HG03097 (cell line): ENCODE measurements at regions not wholly inside any gene's neighbourhood (a gene's known extent, or its start where the extent isn't known, plus 50 kb on each side); places are given as distances from the start of the nearest gene placed in this dataset.

Experiments
- ATAC-seq: cut with Tn5 transposase; IDR thresholded peaks from one replicate; pipeline ENCODE4 v1.9.1; 2021; ENCODE audit not compliant: unreplicated experiment, low FRiP score

- no peak for ATAC-seq
These were observed 260.8 kb upstream of the PSMD7 start for GRCh38 chr16:74035816-74036215.

GRCh38 chr16:74034862-74035261 is 261.8 kb upstream of the PSMD7 start:
- no peak for ATAC-seq

- no peak for ATAC-seq
These were observed 262.4 kb upstream of the PSMD7 start for GRCh38 chr16:74034200-74034599.

- no peak for ATAC-seq
These were observed 263.1 kb upstream of the PSMD7 start for GRCh38 chr16:74033441-74033995.

GRCh38 chr16:74031551-74031950 is 265.1 kb upstream of the PSMD7 start:
- ATAC-seq = no peak

GRCh38 chr16:74030000-74030706 is 266.5 kb upstream of the PSMD7 start:
- no peak for ATAC-seq

GRCh38 chr16:74029115-74029792 is 267.4 kb upstream of the PSMD7 start:
- ATAC-seq = no peak

- no peak for ATAC-seq
These were observed 270.0 kb upstream of the PSMD7 start for GRCh38 chr16:74026373-74027281.

- no peak for ATAC-seq
These were observed 271.7 kb upstream of the PSMD7 start for GRCh38 chr16:74024953-74025352.

GRCh38 chr16:74020095-74020670 is 276.4 kb upstream of the PSMD7 start:
- no peak for ATAC-seq

GRCh38 chr16:74019612-74020011 is 277.0 kb upstream of the PSMD7 start:
- no peak for ATAC-seq

- ATAC-seq = no peak
These were observed 280.7 kb upstream of the PSMD7 start for GRCh38 chr16:74015953-74016352.

- ATAC-seq = no peak
These were observed 297.9 kb upstream of the PSMD7 start for GRCh38 chr16:73998707-73999106.

GRCh38 chr16:73997971-73998370 is 298.6 kb upstream of the PSMD7 start:
- ATAC-seq = no peak

GRCh38 chr16:73997340-73997711 is 299.3 kb upstream of the PSMD7 start:
- no peak for ATAC-seq

GRCh38 chr16:73996624-73997339 is 299.8 kb upstream of the PSMD7 start:
- ATAC-seq = no peak

- no peak for ATAC-seq
These were observed 302.7 kb upstream of the PSMD7 start for GRCh38 chr16:73993878-73994277.

- no peak for ATAC-seq
These were observed 318.2 kb upstream of the PSMD7 start for GRCh38 chr16:73978407-73978784.

- no peak for ATAC-seq
These were observed 320.0 kb upstream of the PSMD7 start for GRCh38 chr16:73976644-73977043.

- no peak for ATAC-seq
These were observed 323.4 kb upstream of the PSMD7 start for GRCh38 chr16:73973174-73973573.
